IgD-negative memory B cell (primary cell): ENCODE measurements at regions not wholly inside any gene's neighbourhood (a gene's known extent, or its start where the extent isn't known, plus 50 kb on each side); places are given as distances from the start of the nearest gene placed in this dataset.

Experiments used
- H3K27ac Mint-ChIP-seq, 3 donors: one replicate each; pipeline ENCODE4 v1.8.0; 2020 to 2022; ENCODE audit warnings: mild to moderate bottlenecking in 3 of 3, mixed read lengths in 3 of 3, moderate library complexity in 1 of 3
- H3K27me3 Mint-ChIP-seq: one replicate; pipeline ENCODE4 v1.8.0; 2021; ENCODE audit warnings: mixed read lengths
- H3K36me3 Mint-ChIP-seq: one replicate; pipeline ENCODE4 v1.8.0; 2020; ENCODE audit warnings: mild to moderate bottlenecking, mixed read lengths
- H3K4me1 Mint-ChIP-seq, 3 donors: one replicate each; pipeline ENCODE4 v1.8.0; 2020 to 2022; ENCODE audit warnings: mixed read lengths in 3 of 3, mild to moderate bottlenecking in 1 of 3
- H3K4me3 Mint-ChIP-seq, 4 donors: one replicate each; pipeline ENCODE4 v1.8.0; 2020 to 2022; ENCODE audit warnings: mild to moderate bottlenecking in 4 of 4, mixed read lengths in 4 of 4, moderate library complexity in 3 of 4
- H3K9me3 Mint-ChIP-seq, 3 donors: one replicate each; pipeline ENCODE4 v1.8.0; 2020 to 2021; ENCODE audit warnings: mixed read lengths in 3 of 3, mild to moderate bottlenecking in 1 of 3

DNA sequence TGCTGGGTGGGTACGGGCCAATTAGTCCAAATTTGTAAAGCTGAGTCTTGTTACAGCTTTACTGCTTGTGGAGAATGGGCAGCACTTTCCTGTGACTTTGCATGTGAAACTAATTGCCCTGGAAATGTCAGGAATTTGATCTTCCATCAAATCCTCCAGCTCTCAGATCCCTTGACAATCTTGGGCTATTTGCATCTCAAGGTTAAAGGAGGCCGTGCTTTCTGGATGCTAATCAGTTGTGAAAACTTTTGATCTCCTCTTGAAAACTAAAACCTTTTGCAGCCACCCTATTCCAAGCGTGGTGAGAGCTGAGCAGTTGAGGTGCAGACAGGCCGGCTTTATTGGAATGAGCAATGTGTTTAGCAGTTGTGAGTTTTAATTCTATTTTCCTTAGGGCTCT is 68.0 kb upstream of the CLINT1 start:
- peak overlapping the region in 1 of 3 donors; percentile 25 for H3K27ac Mint-ChIP-seq
- H3K36me3 Mint-ChIP-seq, result no peaks in the 10 kb centered on the region
- H3K4me3 Mint-ChIP-seq, result no peak overlapping the region
- H3K4me1 Mint-ChIP-seq, result no peaks in the 10 kb centered on the region
- H3K9me3 Mint-ChIP-seq, result peaks cover 0 to 3% (median 0%) of the 10 kb centered on the region in 3 donors
- no peaks in the 10 kb centered on the region for H3K27me3 Mint-ChIP-seq

DNA sequence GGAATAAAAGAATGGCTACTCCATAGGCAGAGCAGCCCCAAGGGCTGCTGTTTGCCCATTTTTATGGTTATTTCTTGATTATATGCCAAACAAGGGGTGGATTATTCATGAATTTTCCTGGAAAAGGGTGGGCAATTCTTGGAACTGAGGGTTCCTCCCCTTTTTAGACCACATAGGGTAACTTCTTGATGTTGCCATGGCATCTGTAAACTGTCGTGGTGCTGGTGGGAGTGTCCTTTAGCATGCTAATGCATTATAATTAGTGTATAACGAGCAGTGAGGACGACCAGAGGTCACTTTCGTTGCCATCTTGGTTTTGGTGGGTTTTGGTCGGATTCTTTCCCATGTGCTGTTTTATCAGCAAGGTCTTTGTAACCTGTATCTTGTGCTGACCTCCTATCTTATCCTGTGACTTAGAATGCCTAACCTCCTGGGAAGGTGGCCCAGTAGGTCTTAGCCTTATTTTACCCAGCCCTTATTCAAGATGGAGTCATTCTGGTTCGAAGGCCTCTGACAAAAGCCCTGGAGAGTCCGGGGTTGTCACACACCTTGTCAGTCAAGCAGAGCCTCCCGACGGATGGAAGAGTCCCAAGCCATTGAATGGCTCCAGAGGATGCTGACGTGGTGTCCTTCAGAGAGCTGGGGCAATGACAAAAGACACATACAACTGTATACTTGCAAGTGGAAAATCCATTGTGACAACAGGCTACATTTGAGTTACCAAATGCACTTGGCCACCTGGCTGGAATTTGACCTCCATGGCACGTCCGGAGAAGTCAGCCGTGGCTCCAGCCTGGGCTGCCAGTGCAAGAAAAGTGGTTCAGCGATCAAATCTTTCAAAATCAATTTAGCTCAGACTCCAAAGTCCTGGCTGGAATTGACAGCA is 67.1 kb upstream of the CLINT1 start:
- H3K4me3 Mint-ChIP-seq, result peak overlapping the region in 1 of 4 donors; percentile 17
- H3K4me1 Mint-ChIP-seq, result no peaks in the 10 kb centered on the region
- H3K36me3 Mint-ChIP-seq, result no peaks in the 10 kb centered on the region
- peaks cover 0 to 3% (median 0%) of the 10 kb centered on the region in 3 donors for H3K9me3 Mint-ChIP-seq
- H3K27me3 Mint-ChIP-seq, result no peaks in the 10 kb centered on the region
- H3K27ac Mint-ChIP-seq, result no peak overlapping the region

DNA sequence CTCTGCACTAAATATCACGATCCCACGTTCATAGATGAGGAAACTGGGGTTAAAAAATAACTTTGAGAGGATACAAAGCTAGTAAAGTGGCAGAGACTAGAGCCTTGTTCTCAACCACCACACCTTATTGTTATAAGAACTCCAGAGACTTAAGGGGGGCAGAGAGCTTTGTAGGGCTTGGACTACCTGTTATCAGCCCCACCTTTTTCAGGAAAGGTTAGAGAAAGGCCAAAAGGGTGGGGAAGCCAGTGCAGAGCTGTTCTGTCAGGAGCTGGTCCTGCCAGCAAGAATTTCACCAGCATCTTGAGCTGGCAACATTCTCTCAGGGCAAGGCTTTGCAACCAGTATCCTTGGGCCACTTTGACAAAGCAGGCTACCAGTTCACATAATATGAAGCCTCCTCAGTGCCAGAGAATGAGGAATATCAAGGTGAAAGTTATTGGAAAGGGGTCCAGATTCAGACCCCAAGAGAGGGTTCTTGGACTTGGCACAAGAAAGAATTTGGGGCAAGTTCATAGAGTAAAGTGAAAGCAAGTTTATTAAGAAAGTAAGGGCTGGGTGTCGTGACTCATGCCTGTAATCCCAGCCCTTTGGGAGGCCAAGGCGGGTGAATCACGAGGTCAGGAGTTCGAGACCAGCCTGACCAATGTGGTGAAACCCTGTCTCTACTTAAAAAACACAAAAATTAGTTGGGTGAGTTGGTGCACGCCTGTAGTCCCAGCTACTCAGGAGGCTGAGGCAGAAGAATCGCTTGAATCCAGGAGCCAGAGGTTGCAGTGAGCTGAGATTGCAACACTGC is 66.2 kb upstream of the CLINT1 start:
- peak overlapping the region in 1 of 4 donors; percentile 36 for H3K4me3 Mint-ChIP-seq
- H3K27ac Mint-ChIP-seq, result no peak overlapping the region
- H3K4me1 Mint-ChIP-seq, result peaks cover 0 to 2% (median 0%) of the 10 kb centered on the region in 3 donors
- H3K36me3 Mint-ChIP-seq, result no peaks in the 10 kb centered on the region
- no peaks in the 10 kb centered on the region for H3K27me3 Mint-ChIP-seq
- peaks cover 0 to 3% (median 0%) of the 10 kb centered on the region in 3 donors for H3K9me3 Mint-ChIP-seq

DNA sequence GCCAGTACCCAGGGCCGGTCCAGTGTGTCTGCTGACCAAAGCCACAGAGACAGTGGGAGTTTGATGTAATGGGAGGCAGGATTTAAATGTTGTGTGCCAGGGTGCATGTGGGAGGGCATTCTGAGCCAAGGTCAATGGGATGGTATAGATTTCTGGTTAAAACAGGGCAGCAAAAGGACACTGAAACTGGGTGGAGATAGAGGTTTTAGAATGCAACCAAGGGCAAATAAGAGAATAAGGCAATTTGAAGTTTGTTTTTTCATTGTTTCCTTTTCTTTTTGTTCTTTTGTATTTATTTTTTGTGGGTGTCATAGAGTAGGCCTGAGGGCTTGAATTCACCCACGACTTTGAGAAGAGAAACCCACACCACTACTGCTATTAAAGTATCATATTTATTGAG is 65.5 kb upstream of the CLINT1 start:
- no peaks in the 10 kb centered on the region for H3K9me3 Mint-ChIP-seq
- H3K36me3 Mint-ChIP-seq, result no peaks in the 10 kb centered on the region
- H3K27ac Mint-ChIP-seq, result no peak overlapping the region
- H3K4me3 Mint-ChIP-seq, result no peak overlapping the region
- H3K27me3 Mint-ChIP-seq, result no peaks in the 10 kb centered on the region
- peaks cover 3 to 8% (median 5%) of the 10 kb centered on the region in 3 donors for H3K4me1 Mint-ChIP-seq

DNA sequence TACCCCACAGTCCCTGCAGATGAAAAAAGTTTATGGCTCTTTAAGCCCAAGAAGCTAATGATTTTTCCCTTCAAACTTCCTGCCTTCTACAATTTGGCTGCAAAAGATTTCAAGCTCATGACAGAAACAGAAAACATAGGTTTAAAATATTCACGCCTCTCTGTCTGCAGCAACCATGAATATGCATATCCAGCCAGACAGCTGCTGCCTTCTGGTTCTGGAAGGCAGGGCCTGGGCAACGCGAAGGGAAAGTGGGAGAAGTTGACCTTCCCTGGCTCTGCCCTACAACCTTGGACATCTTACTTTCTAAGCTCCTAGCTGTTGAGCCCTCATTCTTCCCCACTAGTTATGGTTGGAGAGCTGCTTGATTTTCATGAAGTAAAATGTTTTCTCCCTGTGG is 64.8 kb upstream of the CLINT1 start:
- Mint-ChIP-seq H3K4me1 (peaks cover 11 to 15% (median 12%) of the 10 kb centered on the region in 3 donors), H3K4me3 (no peak overlapping the region), H3K36me3 (no peaks in the 10 kb centered on the region), H3K9me3 (no peaks in the 10 kb centered on the region), H3K27ac (no peak overlapping the region), H3K27me3 (peaks cover 4% of the 10 kb centered on the region)

DNA sequence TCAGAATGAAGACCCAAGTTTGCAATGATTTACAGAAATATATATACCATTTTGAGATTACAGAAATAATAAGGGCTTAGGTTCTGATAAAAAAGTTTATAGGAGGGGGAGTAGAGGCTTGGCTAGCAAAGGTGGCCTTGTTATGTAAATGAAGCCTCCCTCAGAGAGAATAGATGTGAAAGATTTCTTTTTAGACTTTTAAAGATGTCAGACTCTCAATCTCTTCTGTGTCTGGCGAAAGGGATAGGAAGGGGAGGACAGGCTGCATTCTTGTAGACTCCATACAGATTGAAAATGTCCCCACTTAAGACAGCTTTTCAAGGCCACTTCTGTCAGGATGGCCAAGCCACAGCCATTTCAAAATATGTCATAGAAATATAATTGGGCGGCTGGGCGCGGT is 63.1 kb upstream of the CLINT1 start:
- peaks cover 5% of the 10 kb centered on the region for H3K27me3 Mint-ChIP-seq
- H3K27ac Mint-ChIP-seq, result no peak overlapping the region
- H3K4me3 Mint-ChIP-seq, result no peak overlapping the region
- H3K4me1 Mint-ChIP-seq, result peaks cover 25 to 26% (median 25%) of the 10 kb centered on the region in 3 donors
- no peaks in the 10 kb centered on the region for H3K36me3 Mint-ChIP-seq
- no peaks in the 10 kb centered on the region for H3K9me3 Mint-ChIP-seq

DNA sequence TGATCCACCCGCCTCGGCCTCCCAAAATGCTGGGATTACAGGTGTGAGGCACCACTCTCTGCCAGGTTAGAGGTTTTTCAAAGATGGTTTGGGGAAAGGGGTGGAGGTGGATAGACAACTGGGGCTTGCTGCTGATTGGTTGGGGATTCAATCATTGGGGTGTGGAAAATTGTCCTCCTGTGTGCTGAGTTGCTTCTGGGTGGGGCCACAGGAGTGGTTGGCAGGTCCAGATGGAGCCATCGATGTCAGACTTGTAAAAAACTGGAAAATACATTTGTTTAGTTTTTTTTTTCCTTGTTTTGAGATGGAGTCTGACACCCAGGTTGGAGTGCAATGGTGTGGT is 61.9 kb upstream of the CLINT1 start:
- Mint-ChIP-seq H3K36me3 (peaks cover 2% of the 10 kb centered on the region), H3K4me1 (peaks cover 25 to 26% (median 25%) of the 10 kb centered on the region in 3 donors), H3K27ac (no peak overlapping the region), H3K9me3 (no peaks in the 10 kb centered on the region), H3K27me3 (peaks cover 5% of the 10 kb centered on the region), H3K4me3 (no peak overlapping the region)

DNA sequence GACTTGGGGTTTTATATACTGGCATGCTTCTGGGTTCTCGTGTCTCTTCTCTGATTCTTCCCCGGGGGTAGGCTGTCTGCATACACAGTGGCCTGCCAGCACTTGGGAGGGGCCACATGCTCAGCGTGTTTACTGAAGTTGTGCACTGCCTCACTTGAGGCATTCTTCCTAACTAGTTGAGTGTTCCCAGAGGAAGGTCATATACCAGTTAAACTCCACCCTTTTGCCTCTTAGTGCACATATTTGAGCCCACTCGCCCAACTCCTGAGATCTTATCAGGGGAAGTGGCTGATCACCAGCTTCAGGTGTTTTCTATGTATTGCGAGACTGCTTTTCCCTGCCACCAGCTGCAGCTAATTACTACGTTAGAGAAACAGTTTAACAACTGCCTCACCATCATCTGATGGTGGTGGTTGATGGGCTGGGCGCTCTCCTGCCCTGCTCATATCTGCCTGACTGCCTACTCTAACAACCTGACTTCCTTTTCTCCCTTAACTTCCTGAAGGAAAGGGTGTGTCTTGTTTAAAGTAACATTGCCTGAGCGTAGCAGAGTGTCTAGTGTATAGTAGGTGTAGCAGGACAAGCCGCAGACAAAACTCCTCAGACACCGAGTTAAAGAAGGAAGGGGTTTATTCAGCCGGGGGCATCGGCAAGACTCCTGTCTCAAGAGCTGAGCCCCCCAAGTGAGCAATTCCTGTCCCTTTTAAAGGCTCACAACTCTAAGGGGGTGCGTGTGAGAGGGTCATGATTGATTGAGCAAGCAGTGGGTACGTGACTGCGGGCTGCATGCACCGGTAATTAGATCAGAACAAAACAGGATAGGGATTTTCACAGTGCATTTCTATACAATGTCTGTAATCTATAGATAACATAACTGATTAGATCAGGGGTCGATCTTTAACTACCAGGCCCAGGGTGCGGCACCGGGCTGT is 60.1 kb upstream of the CLINT1 start:
- Mint-ChIP-seq H3K27ac (peak overlapping the region; percentile 10 to 48 (median 24)), H3K27me3 (peaks cover 5% of the 10 kb centered on the region), H3K4me1 (peaks cover 25 to 27% (median 26%) of the 10 kb centered on the region in 3 donors), H3K36me3 (peaks cover 2% of the 10 kb centered on the region), H3K9me3 (no peaks in the 10 kb centered on the region), H3K4me3 (peak overlapping the region; percentile 34 to 88 (median 80))

DNA sequence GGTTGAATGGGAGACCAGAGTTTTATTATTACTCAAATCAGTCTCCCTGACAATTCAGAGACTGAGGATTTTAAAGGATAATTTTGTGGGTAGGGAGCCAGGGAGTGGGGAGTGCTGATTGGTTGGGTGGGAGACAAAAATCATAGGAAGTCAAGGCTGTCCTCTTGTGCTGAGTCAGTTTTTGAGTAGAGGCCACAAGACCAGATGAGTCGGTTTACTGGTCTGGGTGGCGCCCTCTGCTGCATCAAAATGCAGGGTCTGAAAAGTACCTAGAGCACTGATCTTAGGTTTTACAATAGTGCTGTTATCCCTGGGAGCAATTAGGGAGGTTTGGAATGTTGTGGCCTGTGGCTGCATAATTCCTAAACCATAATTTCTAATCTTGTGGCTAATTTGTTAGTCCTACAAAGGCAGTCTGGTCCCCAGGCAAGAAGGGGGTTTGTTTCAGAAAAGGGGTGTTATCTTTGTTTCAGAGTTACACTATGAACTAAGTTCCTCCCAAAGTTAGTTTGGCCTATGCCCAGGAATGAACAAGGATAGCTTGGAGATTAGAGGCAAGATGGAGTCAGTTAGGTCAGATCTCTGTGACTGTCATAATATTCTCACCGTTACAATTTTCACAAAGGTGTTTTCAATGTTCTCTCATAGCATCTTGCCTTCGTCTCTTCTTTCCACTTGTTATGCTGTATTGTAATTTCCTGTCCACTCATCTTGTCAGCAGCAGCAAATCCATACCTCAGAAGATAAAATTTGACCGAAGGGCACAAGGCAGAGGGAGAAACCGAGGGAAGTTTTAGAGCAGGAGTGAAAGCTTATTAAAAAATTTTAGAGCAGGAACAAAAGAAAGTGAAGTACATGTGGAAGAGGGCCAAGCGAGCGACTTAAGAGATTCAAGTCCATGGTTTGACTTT is 59.2 kb upstream of the CLINT1 start:
- Mint-ChIP-seq H3K27me3 (peaks cover 5% of the 10 kb centered on the region), H3K27ac (peak overlapping the region in 2 of 3 donors; percentile 41 to 82), H3K9me3 (no peaks in the 10 kb centered on the region), H3K36me3 (peaks cover 2% of the 10 kb centered on the region), H3K4me1 (peaks cover 28 to 33% (median 28%) of the 10 kb centered on the region in 3 donors), H3K4me3 (peak overlapping the region in 3 of 4 donors; percentile 22 to 88 (median 85))

DNA sequence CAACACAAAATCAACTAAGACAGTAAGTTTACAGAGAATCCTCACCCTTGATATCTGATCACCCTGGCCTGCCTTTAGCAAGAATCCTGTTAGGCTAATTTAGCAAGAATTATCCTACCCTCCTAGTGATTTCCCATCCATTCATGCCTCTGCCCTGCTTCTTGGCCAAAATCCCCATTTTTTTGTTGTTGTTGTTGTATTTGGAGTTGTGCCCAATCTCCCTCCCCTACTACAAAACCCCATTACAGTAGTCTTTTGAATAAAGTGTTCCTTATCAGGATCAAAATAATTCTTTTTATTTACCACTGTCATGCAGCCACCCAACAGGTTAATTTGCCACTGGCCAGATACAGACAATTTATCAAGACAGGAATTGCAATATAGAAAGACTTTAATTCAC is 58.5 kb upstream of the CLINT1 start:
- H3K36me3 Mint-ChIP-seq, result peaks cover 2% of the 10 kb centered on the region
- peak overlapping the region in 2 of 3 donors; percentile 41 to 82 for H3K27ac Mint-ChIP-seq
- H3K4me1 Mint-ChIP-seq, result peaks cover 33 to 39% (median 34%) of the 10 kb centered on the region in 3 donors
- no peaks in the 10 kb centered on the region for H3K9me3 Mint-ChIP-seq
- peaks cover 5% of the 10 kb centered on the region for H3K27me3 Mint-ChIP-seq
- no peak overlapping the region for H3K4me3 Mint-ChIP-seq

DNA sequence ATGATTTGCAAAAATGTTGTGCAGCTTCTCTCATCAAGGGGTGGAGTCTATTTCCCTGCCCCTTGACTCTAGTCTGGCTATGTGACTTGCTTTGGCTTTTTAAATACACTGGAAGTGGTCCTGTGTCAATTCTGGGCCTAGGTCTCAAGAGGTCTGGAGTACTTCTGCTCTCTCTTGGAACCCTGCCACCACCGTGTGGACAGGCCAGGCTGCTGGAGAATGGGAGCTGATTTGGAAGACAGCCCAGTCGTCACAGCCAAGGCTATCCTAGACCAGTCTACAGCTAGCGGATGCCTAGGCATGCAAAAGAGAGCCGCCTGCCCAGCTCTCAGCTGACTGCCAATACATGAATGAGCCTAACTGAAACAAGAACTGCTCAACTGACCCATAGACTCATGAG is 56.7 kb upstream of the CLINT1 start:
- peak overlapping the region in 1 of 4 donors; percentile 14 for H3K4me3 Mint-ChIP-seq
- no peak overlapping the region for H3K27ac Mint-ChIP-seq
- H3K9me3 Mint-ChIP-seq, result no peaks in the 10 kb centered on the region
- H3K27me3 Mint-ChIP-seq, result peaks cover 5% of the 10 kb centered on the region
- peaks cover 2% of the 10 kb centered on the region for H3K36me3 Mint-ChIP-seq
- peaks cover 33 to 44% (median 34%) of the 10 kb centered on the region in 3 donors for H3K4me1 Mint-ChIP-seq

DNA sequence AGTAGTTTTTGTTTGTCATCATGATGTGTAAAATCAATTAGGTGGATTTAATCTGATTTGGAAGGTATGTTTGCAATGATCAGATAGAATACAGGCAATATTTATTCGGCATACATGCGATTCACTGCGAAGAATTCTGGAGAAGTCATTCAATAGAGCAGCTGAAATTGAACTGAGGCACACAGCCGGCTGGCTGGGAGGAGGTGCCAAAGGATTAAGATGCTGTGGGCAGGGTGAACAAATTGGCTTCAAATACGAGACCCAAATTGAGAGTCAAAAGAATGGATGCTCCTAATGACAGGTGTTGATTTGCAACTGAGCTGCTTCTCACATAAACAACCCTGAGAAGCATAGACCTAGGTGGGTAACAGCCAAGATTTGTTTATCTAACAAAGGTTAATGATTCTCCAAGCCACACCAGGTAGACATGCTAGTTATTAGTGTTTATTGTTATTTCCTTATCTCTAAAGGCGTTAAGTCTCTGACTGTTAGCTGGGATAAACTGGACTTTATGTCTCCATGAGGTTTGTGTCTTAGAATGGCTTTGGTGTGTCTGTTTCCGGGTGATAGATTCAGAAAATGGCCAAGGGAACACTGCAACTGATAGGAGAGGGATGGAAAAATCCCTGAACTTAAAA is 55.3 kb upstream of the CLINT1 start:
- Mint-ChIP-seq H3K27ac (no peak overlapping the region), H3K4me3 (no peak overlapping the region), H3K4me1 (peaks cover 23 to 37% (median 28%) of the 10 kb centered on the region in 3 donors)

DNA sequence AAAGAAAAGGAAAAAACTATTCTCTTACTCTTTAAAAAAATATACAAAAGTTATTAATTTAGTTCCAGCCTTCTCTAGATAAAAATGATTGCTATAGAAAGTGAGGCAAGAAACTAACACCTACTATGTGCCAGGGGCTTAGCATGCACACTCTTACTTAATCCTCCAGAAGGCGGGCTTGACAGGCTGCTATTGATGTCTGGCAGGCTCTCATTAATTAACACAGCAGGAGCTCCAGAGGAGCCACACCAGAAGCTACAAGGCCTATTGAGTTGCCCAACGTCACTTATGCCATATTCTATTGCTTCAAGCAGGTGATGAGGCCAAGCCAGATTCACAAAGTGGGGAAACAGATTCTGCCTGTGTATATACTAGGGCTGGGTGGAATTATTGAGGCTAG is 54.6 kb upstream of the CLINT1 start:
- Mint-ChIP-seq H3K27me3 (no peaks in the 10 kb centered on the region), H3K36me3 (peaks cover 2% of the 10 kb centered on the region), H3K4me1 (peaks cover 16 to 30% (median 21%) of the 10 kb centered on the region in 3 donors), H3K27ac (no peak overlapping the region), H3K9me3 (no peaks in the 10 kb centered on the region), H3K4me3 (no peak overlapping the region)

More for the DNA sequence above, 55.3 kb upstream of the CLINT1 start:
- Mint-ChIP-seq H3K27me3 (peaks cover 5% of the 10 kb centered on the region), H3K9me3 (no peaks in the 10 kb centered on the region), H3K36me3 (peaks cover 2% of the 10 kb centered on the region)
